ENCODE measurements at regions not wholly inside any gene's neighbourhood (a gene's known extent, or its start where the extent isn't known, plus 50 kb on each side); places are given as distances from the start of the nearest gene placed in this dataset.

GRCh38 chr3:194805546-194805945 lies 119.9 kb downstream of the FAM43A start:
- POLR2A ChIA-PET = no interaction called here
- TF ChIP-seq FOXM1 (IDR thresholded peaks at IDR 0.05; ENCODE audit: borderline replicate concordance) (no peak), ELF4 (IDR thresholded peaks at IDR 0.05) (no peak), HDGF (IDR thresholded peaks at IDR 0.05; ENCODE audit: borderline replicate concordance) (no peak), FOXK2 (IDR thresholded peaks at IDR 0.05) (no peak), BHLHE40 (IDR thresholded peaks at IDR 0.05; ENCODE audit: borderline replicate concordance) (no peak), TARDBP (IDR thresholded peaks at IDR 0.05) (no peak), ARNT (IDR thresholded peaks at IDR 0.05) (no peak), CTBP1 (IDR thresholded peaks at IDR 0.05; ENCODE audit: borderline replicate concordance) (no peak), NFRKB (IDR thresholded peaks at IDR 0.05) (no peak)
- CTCF ChIA-PET = no interaction called here
- no peak for DNase-seq (ENCODE audit: extremely low spot score)

DNA sequence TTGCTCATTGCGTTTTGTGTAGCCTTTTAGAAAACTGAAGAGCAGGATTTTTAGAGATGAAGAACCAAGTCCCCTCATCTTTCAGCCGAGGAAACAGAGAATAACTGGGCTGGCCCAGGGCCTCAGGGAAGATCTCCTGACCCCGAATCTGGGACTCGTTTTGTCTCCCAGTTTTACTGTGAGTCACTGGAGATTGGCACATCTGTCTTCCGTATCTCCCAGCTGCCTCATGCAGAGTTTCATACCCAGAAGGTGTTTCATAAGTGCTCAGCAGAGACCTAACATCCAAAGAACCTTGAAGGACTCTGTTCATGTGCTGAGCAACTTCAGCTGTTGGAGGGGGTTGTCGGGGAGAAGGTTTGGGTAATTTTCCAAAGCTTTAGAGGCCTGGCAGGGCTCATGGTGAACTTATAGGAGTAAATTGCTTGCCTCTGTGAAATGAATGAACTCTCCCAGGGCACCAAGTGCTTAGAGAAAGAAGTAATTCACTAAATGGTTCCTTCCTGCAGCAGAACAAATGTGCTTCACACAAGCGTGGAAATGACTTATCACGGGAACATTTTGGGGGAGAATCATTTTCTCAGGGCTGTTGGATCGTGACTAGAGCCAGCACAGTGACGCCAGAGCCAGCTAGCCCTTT lies 121.4 kb downstream of the FAM43A start:
- TF ChIP-seq LEF1 (IDR thresholded peaks at IDR 0.05; ENCODE audit: borderline replicate concordance) (no peak), HDGF (IDR thresholded peaks at IDR 0.05; ENCODE audit: borderline replicate concordance) (no peak), L3MBTL2 (conservative IDR thresholded peaks at IDR 0.05) (no peak), SP1 (IDR thresholded peaks at IDR 0.05) (no peak), TARDBP (IDR thresholded peaks at IDR 0.05) (no peak), FOXM1 (IDR thresholded peaks at IDR 0.05; ENCODE audit: borderline replicate concordance) (no peak), FOXK2 (IDR thresholded peaks at IDR 0.05) (no peak), BHLHE40 (IDR thresholded peaks at IDR 0.05; ENCODE audit: borderline replicate concordance) (no peak), SUZ12 (IDR thresholded peaks at IDR 0.05) (no peak), FOXA1 (IDR thresholded peaks at IDR 0.05) (no peak), ARNT (IDR thresholded peaks at IDR 0.05) (no peak), ZNF384 (IDR thresholded peaks at IDR 0.05) (no peak), NFRKB (IDR thresholded peaks at IDR 0.05) (no peak), ELF4 (IDR thresholded peaks at IDR 0.05) (no peak), CTBP1 (IDR thresholded peaks at IDR 0.05; ENCODE audit: borderline replicate concordance) (no peak)
- TF ChIP-seq, protein P1, sequence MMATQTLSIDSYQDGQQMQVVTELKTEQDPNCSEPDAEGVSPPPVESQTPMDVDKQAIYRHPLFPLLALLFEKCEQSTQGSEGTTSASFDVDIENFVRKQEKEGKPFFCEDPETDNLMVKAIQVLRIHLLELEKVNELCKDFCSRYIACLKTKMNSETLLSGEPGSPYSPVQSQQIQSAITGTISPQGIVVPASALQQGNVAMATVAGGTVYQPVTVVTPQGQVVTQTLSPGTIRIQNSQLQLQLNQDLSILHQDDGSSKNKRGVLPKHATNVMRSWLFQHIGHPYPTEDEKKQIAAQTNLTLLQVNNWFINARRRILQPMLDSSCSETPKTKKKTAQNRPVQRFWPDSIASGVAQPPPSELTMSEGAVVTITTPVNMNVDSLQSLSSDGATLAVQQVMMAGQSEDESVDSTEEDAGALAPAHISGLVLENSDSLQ (IDR thresholded peaks at IDR 0.05) = no peak
- ChIA-PET POLR2A (no interaction called here), CTCF (no interaction called here)
- no peak for DNase-seq (ENCODE audit: extremely low spot score)

- POLR2A ChIA-PET = no interaction called here
- DNase-seq (ENCODE audit: extremely low spot score) = no peak
- CTCF ChIA-PET = no interaction called here
- TF ChIP-seq ZNF384 (IDR thresholded peaks at IDR 0.05) = no peak
- no peak for TF ChIP-seq ELF4 (IDR thresholded peaks at IDR 0.05)
- TF ChIP-seq HDGF (IDR thresholded peaks at IDR 0.05; ENCODE audit: borderline replicate concordance) = no peak
- no peak for TF ChIP-seq FOXM1 (IDR thresholded peaks at IDR 0.05; ENCODE audit: borderline replicate concordance)
- TF ChIP-seq, protein P1 (IDR thresholded peaks at IDR 0.05) = no peak
- no peak for TF ChIP-seq SUZ12 (IDR thresholded peaks at IDR 0.05)
- no peak for TF ChIP-seq FOXK2 (IDR thresholded peaks at IDR 0.05)
- no peak for TF ChIP-seq SP1 (IDR thresholded peaks at IDR 0.05)
- no peak for TF ChIP-seq FOXA1 (IDR thresholded peaks at IDR 0.05)
- no peak for TF ChIP-seq TARDBP (IDR thresholded peaks at IDR 0.05)
- no peak for TF ChIP-seq NFRKB (IDR thresholded peaks at IDR 0.05)
- no peak for TF ChIP-seq BHLHE40 (IDR thresholded peaks at IDR 0.05; ENCODE audit: borderline replicate concordance)
- no peak for TF ChIP-seq CTBP1 (IDR thresholded peaks at IDR 0.05; ENCODE audit: borderline replicate concordance)
- TF ChIP-seq L3MBTL2 (conservative IDR thresholded peaks at IDR 0.05) = no peak
- no peak for TF ChIP-seq ARNT (IDR thresholded peaks at IDR 0.05)
These were observed 123.0 kb downstream of the FAM43A start for GRCh38 chr3:194808640-194809097.

DNA sequence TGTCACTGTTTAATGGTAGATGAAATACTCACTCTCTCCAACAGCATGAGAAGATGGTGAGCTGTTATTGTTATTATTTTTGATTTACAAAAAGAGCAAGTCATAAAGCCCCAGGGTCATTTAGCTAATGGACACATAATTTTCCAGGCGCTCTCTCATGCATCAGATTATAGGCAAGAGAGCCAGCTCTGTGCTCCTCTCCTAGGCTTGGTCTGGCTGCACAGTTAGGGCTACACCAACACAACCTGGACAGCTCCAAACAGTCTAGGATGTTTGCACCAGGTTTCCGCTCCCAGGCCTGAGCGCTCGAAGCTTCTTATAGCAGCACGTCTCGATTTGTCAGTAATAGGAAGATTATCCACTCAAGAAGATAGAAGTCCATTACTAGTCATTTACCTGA lies 123.7 kb downstream of the FAM43A start:
- CTCF ChIA-PET = interaction anchor here (0.6 kb wide), 1 partner anchor 124 kb away, joined by 3 read pairs; the partner anchor contains the start of gene FAM43A
- POLR2A ChIA-PET = no interaction called here

DNA sequence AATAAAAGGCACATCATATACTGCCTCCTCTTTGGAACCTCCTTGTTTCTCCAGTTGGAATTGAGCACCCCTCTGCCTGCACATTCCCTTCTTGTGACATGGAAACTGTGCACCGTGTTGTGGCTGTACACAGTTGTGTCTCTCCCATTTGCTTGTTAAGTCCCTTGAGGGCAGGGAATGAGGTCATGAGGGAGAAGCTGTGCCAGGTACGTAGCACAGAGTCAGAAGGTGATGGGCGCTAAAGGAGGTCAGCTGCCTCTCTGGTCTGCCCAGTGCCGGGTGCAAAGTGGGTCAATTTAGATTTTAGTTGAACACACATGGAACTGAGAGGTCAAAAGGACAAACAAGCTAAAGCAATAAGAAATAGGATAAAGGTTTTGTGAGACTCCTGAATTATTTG lies 124.4 kb downstream of the FAM43A start:
- POLR2A ChIA-PET = no interaction called here
- CTCF ChIA-PET = interaction anchor here (0.6 kb wide), 1 partner anchor 124 kb away, joined by 3 read pairs; the partner anchor contains the start of gene FAM43A
- TF ChIP-seq LEF1 (IDR thresholded peaks at IDR 0.05; ENCODE audit: borderline replicate concordance) (no peak), FOXK2 (IDR thresholded peaks at IDR 0.05) (no peak), SUZ12 (IDR thresholded peaks at IDR 0.05) (no peak), FOXA1 (IDR thresholded peaks at IDR 0.05) (no peak), FOXM1 (IDR thresholded peaks at IDR 0.05; ENCODE audit: borderline replicate concordance) (no peak)
- DNase-seq (ENCODE audit: extremely low spot score) = no peak

More for the DNA sequence above, 123.7 kb downstream of the FAM43A start:
- TF ChIP-seq NFRKB (IDR thresholded peaks at IDR 0.05) = no peak
- no peak for TF ChIP-seq FOXA1 (IDR thresholded peaks at IDR 0.05)
- TF ChIP-seq, protein P1 (IDR thresholded peaks at IDR 0.05) = no peak
- no peak for TF ChIP-seq HDGF (IDR thresholded peaks at IDR 0.05; ENCODE audit: borderline replicate concordance)
- TF ChIP-seq ZNF384 (IDR thresholded peaks at IDR 0.05) = no peak
- TF ChIP-seq SUZ12 (IDR thresholded peaks at IDR 0.05) = no peak
- no peak for TF ChIP-seq SP1 (IDR thresholded peaks at IDR 0.05)
- no peak for TF ChIP-seq FOXK2 (IDR thresholded peaks at IDR 0.05)
- no peak for TF ChIP-seq LEF1 (IDR thresholded peaks at IDR 0.05; ENCODE audit: borderline replicate concordance)
- TF ChIP-seq CTBP1 (IDR thresholded peaks at IDR 0.05; ENCODE audit: borderline replicate concordance) = no peak
- no peak for TF ChIP-seq L3MBTL2 (conservative IDR thresholded peaks at IDR 0.05)
- no peak for TF ChIP-seq TARDBP (IDR thresholded peaks at IDR 0.05)
- no peak for TF ChIP-seq ELF4 (IDR thresholded peaks at IDR 0.05)
- TF ChIP-seq ARNT (IDR thresholded peaks at IDR 0.05) = no peak
- no peak for TF ChIP-seq BHLHE40 (IDR thresholded peaks at IDR 0.05; ENCODE audit: borderline replicate concordance)
- TF ChIP-seq FOXM1 (IDR thresholded peaks at IDR 0.05; ENCODE audit: borderline replicate concordance) = no peak
- DNase-seq (ENCODE audit: extremely low spot score) = no peak

- POLR2A ChIA-PET = no interaction called here
- no peak for DNase-seq (ENCODE audit: extremely low spot score)
- TF ChIP-seq ELF4 (IDR thresholded peaks at IDR 0.05) (no peak), BHLHE40 (IDR thresholded peaks at IDR 0.05; ENCODE audit: borderline replicate concordance) (no peak), SUZ12 (IDR thresholded peaks at IDR 0.05) (no peak), ARNT (IDR thresholded peaks at IDR 0.05) (no peak), L3MBTL2 (conservative IDR thresholded peaks at IDR 0.05) (no peak), ZNF384 (IDR thresholded peaks at IDR 0.05) (no peak), CTBP1 (IDR thresholded peaks at IDR 0.05; ENCODE audit: borderline replicate concordance) (no peak), HDGF (IDR thresholded peaks at IDR 0.05; ENCODE audit: borderline replicate concordance) (no peak), SP1 (IDR thresholded peaks at IDR 0.05) (no peak), FOXM1 (IDR thresholded peaks at IDR 0.05; ENCODE audit: borderline replicate concordance) (no peak), LEF1 (IDR thresholded peaks at IDR 0.05; ENCODE audit: borderline replicate concordance) (no peak), FOXK2 (IDR thresholded peaks at IDR 0.05) (no peak), NFRKB (IDR thresholded peaks at IDR 0.05) (no peak), FOXA1 (IDR thresholded peaks at IDR 0.05) (no peak), TARDBP (IDR thresholded peaks at IDR 0.05) (no peak)
- TF ChIP-seq, protein P1 (IDR thresholded peaks at IDR 0.05) = no peak
- CTCF ChIA-PET = no interaction called here
These were observed 125.4 kb downstream of the FAM43A start for GRCh38 chr3:194811118-194811517.
